NCI-H1092 treated with DMSO at 0.1 percent for 48 hours (cell line): ENCODE measurements at regions not wholly inside any gene's neighbourhood (a gene's known extent, or its start where the extent isn't known, plus 50 kb on each side); places are given as distances from the start of the nearest gene placed in this dataset.
A peak's percentile ranks its signal among the peaks of the same experiment; 100 is the strongest.

Source experiments
- DNase-seq: peaks from one replicate; lab custom pipeline; 2025; lab: John Stamatoyannopoulos, UW

DNA sequence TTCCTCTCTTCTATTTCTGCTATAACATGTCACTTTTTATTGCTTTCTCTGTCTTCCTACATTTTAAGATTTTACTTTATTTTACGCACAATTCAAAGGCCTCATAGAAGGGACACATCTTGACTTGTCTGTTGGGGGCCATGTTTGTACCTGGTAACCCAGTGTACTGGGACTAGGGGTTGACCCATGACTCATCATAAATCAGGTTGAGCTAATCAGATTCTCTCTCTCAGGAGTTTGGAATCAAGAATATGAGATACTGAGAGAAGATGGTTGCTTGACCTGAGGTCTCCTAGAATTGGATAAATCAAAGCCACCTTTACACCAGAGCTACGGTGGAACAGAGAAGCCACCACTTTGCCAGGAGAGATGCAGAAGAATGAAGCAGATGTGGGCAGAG lies 153.0 kb downstream of the UXS1 start:
- no peak for DNase-seq

DNA sequence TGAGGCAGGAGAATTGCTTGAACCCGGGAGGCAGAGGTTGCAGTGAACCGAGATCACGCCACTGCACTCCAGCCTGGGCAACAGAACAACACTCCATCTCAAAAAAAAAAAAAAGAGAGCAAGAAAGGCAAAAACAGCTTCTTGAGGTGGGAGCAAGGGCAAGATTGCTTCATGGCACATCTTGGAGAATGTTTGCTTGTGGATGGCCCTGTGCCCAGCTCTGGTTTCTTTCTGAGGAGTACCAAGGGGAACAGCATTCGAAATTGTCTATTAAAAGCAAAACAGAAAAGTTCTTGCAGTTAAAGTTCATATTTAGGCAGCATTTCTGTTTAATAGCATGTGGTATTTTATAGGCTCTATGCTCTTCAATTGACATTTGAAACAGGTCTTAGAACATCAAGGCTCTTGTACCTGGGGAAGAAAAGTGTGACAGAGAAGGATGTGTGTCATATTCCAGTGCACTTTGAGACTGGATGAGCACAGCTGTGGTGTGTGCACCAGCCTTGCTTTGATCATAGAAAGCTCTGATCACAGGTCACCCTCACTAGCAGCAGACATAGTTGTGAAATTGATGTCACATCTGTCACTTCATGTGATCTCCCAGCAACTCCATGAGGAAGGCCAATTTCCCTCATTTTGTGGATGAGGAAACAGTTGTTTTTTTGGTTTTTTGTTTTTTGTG lies 154.3 kb downstream of the UXS1 start:
- DNase-seq: no peak

- peak; percentile 60 for DNase-seq
Measured at GRCh38 chr2:106038601-106039375, 155.3 kb downstream of the UXS1 start.

DNA sequence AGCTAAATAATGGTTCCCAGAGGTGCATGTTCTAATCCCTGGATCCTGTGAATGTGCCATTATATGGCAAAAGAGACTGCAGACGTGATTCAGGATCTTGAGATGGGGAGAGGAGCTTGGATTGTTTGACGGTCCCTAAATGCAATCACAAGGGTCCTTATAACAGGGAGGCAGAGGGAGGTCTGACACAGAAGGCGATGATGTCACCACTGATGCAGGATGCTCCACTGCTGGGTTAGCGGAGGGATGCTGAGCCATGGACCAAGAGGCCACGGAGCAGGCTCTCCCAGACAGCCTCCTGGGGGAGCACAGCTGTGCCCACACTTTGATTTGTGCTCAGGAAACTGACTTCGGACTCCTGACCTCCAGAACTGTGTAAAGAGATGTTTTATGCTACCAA lies 156.2 kb downstream of the UXS1 start:
- no peak for DNase-seq

GRCh38 chr2:106037262-106037661 lies 156.8 kb downstream of the UXS1 start:
- DNase-seq: no peak

GRCh38 chr2:106034325-106034724 lies 159.8 kb downstream of the UXS1 start:
- DNase-seq: no peak

- no peak for DNase-seq
Measured at GRCh38 chr2:106032676-106033075, 161.4 kb downstream of the UXS1 start.

- DNase-seq: no peak
Measured at GRCh38 chr2:106030287-106031268, 163.5 kb downstream of the UXS1 start.

DNA sequence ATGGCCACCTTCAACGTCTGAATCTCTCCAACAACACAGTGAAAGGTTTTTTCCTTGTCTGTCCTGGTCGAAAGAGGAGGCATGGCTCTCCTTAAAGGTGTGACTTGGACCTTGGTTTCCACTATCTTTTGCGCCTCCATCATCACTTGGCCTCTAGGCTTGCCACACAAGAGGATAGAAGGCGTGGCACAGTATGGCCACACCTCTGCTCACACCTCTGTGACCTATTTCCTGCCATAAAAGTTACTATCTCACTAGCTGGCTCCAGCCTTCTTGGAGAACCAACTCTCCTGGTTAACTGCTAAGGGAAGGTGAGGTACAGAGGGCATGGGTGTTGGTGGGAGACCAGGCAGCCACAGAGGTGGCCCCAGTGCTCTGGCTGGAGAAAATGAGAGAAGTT lies 165.9 kb downstream of the UXS1 start:
- no peak for DNase-seq

DNA sequence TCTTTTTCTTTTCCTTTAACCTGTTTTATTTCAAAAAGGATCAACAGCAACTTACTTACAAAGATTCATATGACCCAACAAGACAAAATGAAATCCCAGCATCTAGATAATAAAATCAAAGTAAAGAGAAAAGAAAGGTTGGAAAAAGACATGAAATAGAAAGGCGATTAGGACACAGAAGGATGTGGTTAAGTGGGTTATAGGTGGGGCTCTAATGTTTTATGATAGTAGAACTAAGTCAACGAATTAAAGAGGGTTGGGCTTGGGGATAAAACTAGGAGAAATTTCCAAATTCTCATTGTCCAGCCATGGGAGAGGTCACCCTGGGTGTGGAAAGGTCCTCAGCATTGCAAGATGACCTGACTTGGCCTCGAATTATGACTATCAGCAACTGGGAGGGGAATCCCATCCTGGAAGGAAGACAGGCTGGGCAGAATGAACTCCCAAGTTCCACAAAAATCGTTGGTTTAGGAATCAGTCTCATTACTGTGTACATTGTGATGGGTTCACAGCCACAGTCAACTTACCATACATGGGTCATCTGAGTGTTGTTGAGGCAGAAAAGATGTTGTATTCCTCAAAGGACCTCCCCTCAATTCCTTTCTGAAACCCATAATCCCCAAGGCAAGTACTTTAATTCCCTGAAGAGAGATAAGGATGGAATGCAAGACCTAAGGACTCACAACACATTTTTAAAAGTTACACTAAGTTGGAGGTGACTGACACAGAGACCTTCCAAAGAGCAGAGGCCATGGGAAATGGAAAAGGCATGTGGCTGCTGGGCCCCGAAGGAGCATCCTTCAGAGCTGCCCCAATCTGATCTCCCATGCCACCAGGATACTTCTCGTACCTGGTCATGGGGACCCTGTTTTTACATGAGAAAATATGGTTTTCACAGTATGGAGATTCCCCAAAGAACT lies 167.6 kb downstream of the UXS1 start:
- no peak for DNase-seq

GRCh38 chr2:106025796-106026195 lies 168.3 kb downstream of the UXS1 start:
- DNase-seq: no peak

DNA sequence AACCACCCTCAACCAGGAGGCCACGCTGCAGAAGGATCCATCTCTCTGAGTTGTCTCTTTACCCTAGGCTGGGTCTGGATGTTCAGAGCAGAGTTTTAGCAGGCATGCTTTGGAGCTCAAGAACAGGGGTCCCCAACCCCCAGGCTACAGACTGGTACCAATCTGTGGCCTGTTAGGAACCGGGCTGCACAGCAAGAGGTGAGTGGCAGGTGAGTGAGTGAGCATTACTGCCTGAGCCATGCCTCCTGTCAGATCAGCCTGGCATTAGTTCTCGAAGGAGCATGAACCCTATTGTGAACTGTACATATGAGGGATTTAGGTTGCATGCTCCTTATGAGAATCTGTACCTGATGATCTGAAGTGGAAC lies 172.5 kb downstream of the UXS1 start:
- DNase-seq: no peak

- peak; percentile 83 for DNase-seq
Measured at GRCh38 chr2:106020821-106021661, 173.1 kb downstream of the UXS1 start.

DNA sequence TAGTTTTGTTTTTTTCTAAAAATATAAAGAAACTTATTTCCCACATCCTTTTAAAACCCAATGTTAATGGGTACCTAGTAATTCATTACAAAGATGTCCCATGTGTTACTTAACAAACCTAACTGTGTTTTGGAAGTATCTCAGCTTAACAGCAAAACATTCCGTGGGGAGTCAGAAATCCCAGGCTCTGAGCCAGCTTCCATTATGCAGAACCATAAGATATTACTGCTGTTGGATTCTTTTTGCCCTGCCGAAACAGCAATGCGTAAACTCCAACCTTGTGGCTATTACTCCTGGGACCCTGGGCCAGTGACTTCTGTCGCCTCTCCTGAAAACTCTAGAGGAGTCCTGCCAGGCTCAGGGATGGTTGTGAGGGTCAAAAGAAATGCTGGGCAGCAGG lies 174.1 kb downstream of the UXS1 start:
- DNase-seq: no peak

GRCh38 chr2:106018141-106018540 lies 176.0 kb downstream of the UXS1 start:
- DNase-seq: no peak

DNA sequence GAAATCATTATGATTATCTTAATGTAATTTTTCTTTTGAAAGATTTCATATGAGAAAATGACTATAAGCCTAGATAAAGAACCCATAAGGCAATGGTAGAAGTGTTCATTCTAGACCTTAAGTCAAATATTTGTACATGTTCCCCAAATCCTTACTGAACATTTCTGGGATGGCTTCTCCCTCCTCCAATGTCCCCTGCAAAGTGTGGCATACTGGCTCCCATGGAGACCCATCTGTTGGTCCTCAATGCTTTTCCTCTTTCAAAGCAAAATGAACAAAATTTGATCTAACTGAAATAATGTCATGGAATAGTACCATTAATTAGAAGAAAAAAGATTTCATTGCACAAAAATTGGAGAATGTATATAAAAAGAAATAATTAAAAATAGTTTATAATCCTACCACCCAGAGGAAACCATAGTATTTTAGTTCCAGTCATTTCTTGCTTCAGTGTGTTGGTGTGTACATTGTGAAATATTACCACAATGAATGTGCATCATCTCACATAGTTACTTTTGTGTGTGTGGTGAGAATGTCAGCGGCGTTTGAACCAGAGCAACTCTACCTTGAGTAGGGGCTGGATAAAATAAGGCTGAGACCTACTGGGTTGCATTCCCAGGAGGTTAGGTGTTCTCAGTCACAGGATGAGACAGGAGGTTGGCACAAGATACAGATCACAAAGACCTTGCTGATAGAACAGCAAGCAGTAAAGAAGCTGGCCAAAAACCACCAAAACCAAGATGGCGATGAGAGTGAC lies 181.3 kb downstream of the UXS1 start:
- no peak for DNase-seq

GRCh38 chr2:106012001-106012590 lies 182.0 kb downstream of the UXS1 start:
- no peak for DNase-seq

- DNase-seq: peak; percentile 15
Measured at GRCh38 chr2:106011380-106011779, 182.7 kb downstream of the UXS1 start.

DNA sequence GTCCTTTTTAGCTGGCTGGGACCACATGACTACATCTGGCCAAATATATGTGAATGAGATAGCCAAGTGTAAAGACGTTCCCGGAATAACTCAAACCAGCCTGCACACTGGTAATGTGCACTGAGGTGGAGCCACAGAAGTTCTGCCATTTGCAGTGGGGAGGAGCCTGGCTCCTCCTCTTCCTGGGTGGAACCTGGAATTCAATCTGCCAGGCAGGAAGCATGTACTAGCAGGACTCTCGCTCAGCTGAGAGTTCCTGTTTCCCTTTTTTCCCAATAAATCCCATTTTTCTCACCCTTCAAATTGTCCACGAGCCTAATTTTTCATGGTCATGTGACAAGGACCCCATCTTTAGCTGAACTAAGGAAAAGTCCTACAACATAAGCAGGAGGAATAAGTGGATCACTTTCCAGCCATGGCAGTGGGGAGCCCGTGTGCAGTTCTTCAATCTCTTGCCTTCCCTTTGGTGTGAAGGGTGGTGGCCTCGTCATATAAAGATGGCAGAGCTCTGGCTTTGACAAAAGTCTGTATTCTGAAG lies 183.2 kb downstream of the UXS1 start:
- DNase-seq: no peak
